ENCODE measurements at regions not wholly inside any gene's neighbourhood (a gene's known extent, or its start where the extent isn't known, plus 50 kb on each side); places are given as distances from the start of the nearest gene placed in this dataset.

- Mint-ChIP-seq H3K27me3 (no peaks in the 10 kb centered on the region), H3K4me1 (no peaks in the 10 kb centered on the region), H3K9me3 (ENCODE audit: low read depth) (no peaks in the 10 kb centered on the region), H3K4me3 (no peak overlapping the region), H3K36me3 (no peaks in the 10 kb centered on the region), H3K27ac (no peak overlapping the region)
- CTCF ChIA-PET, result no interaction called here
- ATAC-seq, result no peak
- DNase-seq, result no peak
These were observed 586.6 kb upstream of the MKI67 start for GRCh38 chr10:128712661-128713400.

- no peak overlapping the region for H3K27ac Mint-ChIP-seq
- ATAC-seq, result no peak
- H3K9me3 Mint-ChIP-seq (ENCODE audit: low read depth), result no peaks in the 10 kb centered on the region
These were observed 587.2 kb upstream of the MKI67 start for GRCh38 chr10:128713471-128713870.

GRCh38 chr10:128713874-128714570 is 587.8 kb upstream of the MKI67 start:
- Mint-ChIP-seq H3K27ac (no peak overlapping the region), H3K4me3 (no peak overlapping the region), H3K9me3 (ENCODE audit: low read depth) (no peaks in the 10 kb centered on the region), H3K36me3 (no peaks in the 10 kb centered on the region), H3K4me1 (no peaks in the 10 kb centered on the region), H3K27me3 (no peaks in the 10 kb centered on the region)
- CTCF ChIA-PET, result no interaction called here
- ATAC-seq, result no peak
- DNase-seq, result no peak

More at GRCh38 chr10:128713471-128713870, 587.2 kb upstream of the MKI67 start:
- Mint-ChIP-seq H3K36me3 (no peaks in the 10 kb centered on the region), H3K4me1 (no peaks in the 10 kb centered on the region), H3K4me3 (no peak overlapping the region), H3K27me3 (no peaks in the 10 kb centered on the region)
- CTCF ChIA-PET, result no interaction called here
- DNase-seq, result no peak

- CTCF ChIA-PET, result no interaction called here
- Mint-ChIP-seq H3K27me3 (no peaks in the 10 kb centered on the region), H3K4me3 (no peak overlapping the region), H3K27ac (no peak overlapping the region), H3K36me3 (no peaks in the 10 kb centered on the region), H3K9me3 (ENCODE audit: low read depth) (no peaks in the 10 kb centered on the region), H3K4me1 (no peaks in the 10 kb centered on the region)
- ATAC-seq, result no peak
- DNase-seq, result no peak
These were observed 588.6 kb upstream of the MKI67 start for GRCh38 chr10:128714644-128715415.

GRCh38 chr10:128716181-128716580 is 590.0 kb upstream of the MKI67 start:
- CTCF ChIA-PET, result interaction anchor here (0.6 kb wide), 1 partner anchor 44 kb away, joined by 3 read pairs; no protein-coding TSS in a partner anchor
- H3K9me3 Mint-ChIP-seq (ENCODE audit: low read depth), result no peaks in the 10 kb centered on the region
- no peaks in the 10 kb centered on the region for H3K36me3 Mint-ChIP-seq
- no peak for DNase-seq
- no peak overlapping the region for H3K4me3 Mint-ChIP-seq
- H3K27me3 Mint-ChIP-seq, result no peaks in the 10 kb centered on the region
- no peaks in the 10 kb centered on the region for H3K4me1 Mint-ChIP-seq
- no peak overlapping the region for H3K27ac Mint-ChIP-seq
- ATAC-seq, result no peak

GRCh38 chr10:128721963-128722445 is 595.8 kb upstream of the MKI67 start:
- ATAC-seq (no peak), DNase-seq (no peak)
- Mint-ChIP-seq H3K27me3 (no peaks in the 10 kb centered on the region), H3K4me1 (peaks cover 3% of the 10 kb centered on the region), H3K27ac (no peak overlapping the region), H3K9me3 (ENCODE audit: low read depth) (no peaks in the 10 kb centered on the region), H3K4me3 (no peak overlapping the region), H3K36me3 (no peaks in the 10 kb centered on the region)
- CTCF ChIA-PET, result no interaction called here

- CTCF ChIA-PET, result no interaction called here
- Mint-ChIP-seq H3K4me3 (no peak overlapping the region), H3K36me3 (no peaks in the 10 kb centered on the region), H3K27me3 (no peaks in the 10 kb centered on the region), H3K4me1 (peaks cover 3% of the 10 kb centered on the region), H3K9me3 (ENCODE audit: low read depth) (no peaks in the 10 kb centered on the region), H3K27ac (no peak overlapping the region)
- ATAC-seq, result no peak
- DNase-seq, result no peak
These were observed 596.7 kb upstream of the MKI67 start for GRCh38 chr10:128722947-128723346.

- Mint-ChIP-seq H3K27ac (no peak overlapping the region), H3K27me3 (no peaks in the 10 kb centered on the region), H3K36me3 (no peaks in the 10 kb centered on the region), H3K4me1 (peaks cover 3% of the 10 kb centered on the region), H3K9me3 (ENCODE audit: low read depth) (no peaks in the 10 kb centered on the region), H3K4me3 (no peak overlapping the region)
- no peak for ATAC-seq
- CTCF ChIA-PET, result no interaction called here
- no peak for DNase-seq
These were observed 597.5 kb upstream of the MKI67 start for GRCh38 chr10:128723631-128724205.

GRCh38 chr10:128725531-128725930 is 599.3 kb upstream of the MKI67 start:
- no peak overlapping the region for H3K27ac Mint-ChIP-seq
- ATAC-seq, result no peak
- CTCF ChIA-PET, result no interaction called here
- no peaks in the 10 kb centered on the region for H3K27me3 Mint-ChIP-seq
- H3K4me1 Mint-ChIP-seq, result peaks cover 3% of the 10 kb centered on the region
- H3K36me3 Mint-ChIP-seq, result no peaks in the 10 kb centered on the region
- no peak overlapping the region for H3K4me3 Mint-ChIP-seq
- no peak for DNase-seq
- H3K9me3 Mint-ChIP-seq (ENCODE audit: low read depth), result no peaks in the 10 kb centered on the region

GRCh38 chr10:128727114-128727513 is 600.9 kb upstream of the MKI67 start:
- H3K27ac Mint-ChIP-seq, result no peak overlapping the region
- no peak for ATAC-seq

GRCh38 chr10:128729910-128730420 is 603.7 kb upstream of the MKI67 start:
- Mint-ChIP-seq H3K9me3 (ENCODE audit: low read depth) (no peaks in the 10 kb centered on the region), H3K4me3 (no peak overlapping the region), H3K27me3 (no peaks in the 10 kb centered on the region), H3K4me1 (no peaks in the 10 kb centered on the region), H3K36me3 (no peaks in the 10 kb centered on the region), H3K27ac (no peak overlapping the region)
- DNase-seq, result no peak
- CTCF ChIA-PET, result no interaction called here
- no peak for ATAC-seq

More at GRCh38 chr10:128727114-128727513, 600.9 kb upstream of the MKI67 start:
- no peak overlapping the region for H3K4me3 Mint-ChIP-seq
- H3K9me3 Mint-ChIP-seq (ENCODE audit: low read depth), result no peaks in the 10 kb centered on the region
- peaks cover 3% of the 10 kb centered on the region for H3K4me1 Mint-ChIP-seq
- H3K36me3 Mint-ChIP-seq, result no peaks in the 10 kb centered on the region
- DNase-seq, result no peak
- CTCF ChIA-PET, result no interaction called here
- no peaks in the 10 kb centered on the region for H3K27me3 Mint-ChIP-seq

- Mint-ChIP-seq H3K4me1 (no peaks in the 10 kb centered on the region), H3K27me3 (no peaks in the 10 kb centered on the region), H3K27ac (no peak overlapping the region), H3K36me3 (no peaks in the 10 kb centered on the region), H3K4me3 (no peak overlapping the region), H3K9me3 (ENCODE audit: low read depth) (no peaks in the 10 kb centered on the region)
- ATAC-seq (no peak), DNase-seq (no peak)
- CTCF ChIA-PET, result no interaction called here
These were observed 604.7 kb upstream of the MKI67 start for GRCh38 chr10:128730922-128731321.

GRCh38 chr10:128734161-128734560 is 607.9 kb upstream of the MKI67 start:
- Mint-ChIP-seq H3K9me3 (ENCODE audit: low read depth) (no peaks in the 10 kb centered on the region), H3K4me1 (no peaks in the 10 kb centered on the region), H3K27ac (no peak overlapping the region), H3K36me3 (no peaks in the 10 kb centered on the region), H3K4me3 (no peak overlapping the region), H3K27me3 (no peaks in the 10 kb centered on the region)
- DNase-seq, result no peak
- ATAC-seq, result no peak
- CTCF ChIA-PET, result no interaction called here
